ENCODE measurements at regions not wholly inside any gene's neighbourhood (a gene's known extent, or its start where the extent isn't known, plus 50 kb on each side); places are given as distances from the start of the nearest gene placed in this dataset.

- H2BK5ac ChIP-seq (ENCODE audit: low read depth, low read length, poor library complexity, severe bottlenecking) = no peak overlapping the region
- WGBS, 2 experiments (ENCODE audit: extremely low coverage in 2 of 2, insufficient read length in 1 of 2) = no CpG with 5 or more reads among the region's 6 CpGs
- H3K4me2 ChIP-seq (ENCODE audit: low read depth, low read length) = no peak overlapping the region
- BruUV-seq (replicated peaks) = no TSS peak
- H3K79me1 ChIP-seq (ENCODE audit: low read depth in 1 of 2, low read length in 2 of 2) = no peaks in the 10 kb centered on the region
- no peaks in the 10 kb centered on the region for H4K20me1 ChIP-seq (ENCODE audit: insufficient read depth, low read length)
- no peak overlapping the region for H2AK9ac ChIP-seq (replicated peaks; ENCODE audit: low read depth, low read length, poor library complexity)
- H2AFZ ChIP-seq (replicated peaks; ENCODE audit: low read length, poor library complexity) = no peak overlapping the region
- H3K4ac ChIP-seq (ENCODE audit: low read depth, low read length) = no peak overlapping the region
- peaks cover 3% of the 10 kb centered on the region; the same call in 1 of the 2 replicates for H3K9me3 ChIP-seq (ENCODE audit: control insufficient read depth, insufficient read depth, low read length)
- H2AK5ac ChIP-seq (ENCODE audit: low read depth, low read length) = no peak overlapping the region
- no peak overlapping the region for H4K8ac ChIP-seq (ENCODE audit: low read depth in 2 of 2, low read length in 2 of 2)
- no peak overlapping the region for H3K18ac ChIP-seq (ENCODE audit: low read depth, low read length)
- H3K9me1 ChIP-seq (ENCODE audit: insufficient read depth, low read length) = 0 out of 2 replicates have a peak, but pooled peaks cover 4% of the 10 kb centered on the region
- no peak overlapping the region for H4K5ac ChIP-seq (ENCODE audit: low read depth, low read length)
- no peaks in the 10 kb centered on the region for H3K36me3 ChIP-seq (ENCODE audit: control insufficient read depth, insufficient read depth, low read length)
- dilution Hi-C loops (cut with HindIII; ENCODE audit: low sequenced_read_pairs, unreplicated experiment) = no loop called here
- no peak overlapping the region for H3K9ac ChIP-seq (ENCODE audit: low read depth, low read length)
- H3K23ac ChIP-seq (ENCODE audit: low read depth, low read length) = no peak overlapping the region
- no peak overlapping the region for H3K14ac ChIP-seq (replicated peaks; ENCODE audit: low read depth, low read length)
- no peak overlapping the region for H4K91ac ChIP-seq (ENCODE audit: insufficient read depth, low read depth, low read length)
- DNase-seq = no peak
- no peaks in the 10 kb centered on the region; the same call in 1 of the 2 replicates for H3K27me3 ChIP-seq (ENCODE audit: control insufficient read depth, insufficient read depth, low read length)
- in situ Hi-C loops (cut with MboI; ENCODE audit: low sequenced_read_pairs) = no loop called here
- TF ChIP-seq SMC3 (IDR thresholded peaks at IDR 0.05; ENCODE audit: low read depth, low read length) = no peak
- TF ChIP-seq RAD21 (IDR thresholded peaks at IDR 0.05; ENCODE audit: low read length) = no peak
- H2BK120ac ChIP-seq (ENCODE audit: low read depth, low read length) = no peak overlapping the region
- H2BK20ac ChIP-seq (ENCODE audit: low read depth, low read length) = no peak overlapping the region
- ChIA-PET CTCF (no interaction called here), POLR2A (ENCODE audit: unreplicated experiment) (no interaction called here)
- peaks cover 18% of the 10 kb centered on the region for H3K4me1 ChIP-seq (ENCODE audit: control insufficient read depth, insufficient read depth, low read length)
- intact Hi-C loops (cut with micrococcal nuclease) = no loop called here
- H3K56ac ChIP-seq (ENCODE audit: extremely low read depth, insufficient read depth, low read length) = no peak overlapping the region
- no peak overlapping the region for H3K27ac ChIP-seq (ENCODE audit: insufficient read depth, low read length)
- no peak overlapping the region for H3K4me3 ChIP-seq (ENCODE audit: insufficient read depth, low read depth, low read length)
- ATAC-seq (ENCODE audit: low read depth) = no peak
- no peak overlapping the region for H2BK15ac ChIP-seq (ENCODE audit: low read depth, low read length)
Measured at GRCh38 chr22:35482974-35483373, 57.7 kb upstream of the RASD2 start.

Measured in IMR-90 (cell line).